Liver (tissue), 8 donors: ENCODE measurements at regions not wholly inside any gene's neighbourhood (a gene's known extent, or its start where the extent isn't known, plus 50 kb on each side); places are given as distances from the start of the nearest gene placed in this dataset.

Source experiments
- DNase-seq: peaks from one replicate; pipeline ENCODE4 v3.0.0-alpha.2; 2017; ENCODE audit warnings: low spot score
- H3K27ac ChIP-seq, 2 donors: one replicate each; pipeline ENCODE4 v1.7.0; 2013; ENCODE audit warnings: inconsistent platforms in 2 of 2, low read length in 2 of 2, control low read depth in 1 of 2, low read depth in 1 of 2, mild to moderate bottlenecking in 1 of 2
- H3K27me3 ChIP-seq, 4 donors: one replicate each; pipeline versions ENCODE4 v1.6.1 to v1.7.0; 2013; ENCODE audit warnings: low read length in 3 of 4, inconsistent platforms in 1 of 4, mild to moderate bottlenecking in 1 of 4, moderate library complexity in 1 of 4; ENCODE audit not compliant: control insufficient read depth in 4 of 4, insufficient read depth in 4 of 4
- H3K36me3 ChIP-seq, 4 donors: one replicate each; pipeline versions ENCODE4 v1.6.1 to v1.7.0; 2013; ENCODE audit warnings: low read length in 3 of 4, mild to moderate bottlenecking in 3 of 4, low read depth in 1 of 4, moderate library complexity in 1 of 4; ENCODE audit not compliant: control insufficient read depth in 4 of 4, insufficient read depth in 3 of 4
- H3K4me1 ChIP-seq, 4 donors: one replicate each; pipeline versions ENCODE4 v1.6.1 to v1.7.0; 2013; ENCODE audit warnings: low read length in 3 of 4, mild to moderate bottlenecking in 3 of 4, moderate library complexity in 1 of 4; ENCODE audit not compliant: control insufficient read depth in 4 of 4, insufficient read depth in 4 of 4
- H3K4me3 ChIP-seq, 3 donors: one replicate each; pipeline versions ENCODE4 v1.6.1 to v1.7.0; 2013; ENCODE audit warnings: low read length in 3 of 3, control low read depth in 1 of 3, low read depth in 1 of 3, mild to moderate bottlenecking in 1 of 3
- H3K9ac ChIP-seq, 2 donors: one replicate each; pipeline ENCODE4 v1.7.0; 2013; ENCODE audit warnings: low read length in 2 of 2, mild to moderate bottlenecking in 2 of 2, moderate library complexity in 2 of 2, control low read depth in 1 of 2, low read depth in 1 of 2
- H3K9me3 ChIP-seq, 4 donors: one replicate each; pipeline versions ENCODE4 v1.6.1 to v1.7.0; 2013; ENCODE audit warnings: low read length in 3 of 4; ENCODE audit not compliant: control insufficient read depth in 4 of 4
- EGR1 ChIP-seq, 2 donors: IDR thresholded peaks; 2 replicates each; pipeline ENCODE4 v1.6.1; 2016 to 2018; ENCODE audit warnings: antibody characterized with exemption in 2 of 2, low read depth in 2 of 2
- FOXA1 ChIP-seq: IDR thresholded peaks from 2 replicates; pipeline ENCODE4 v1.6.1; 2016; ENCODE audit warnings: antibody characterized with exemption
- FOXA2 ChIP-seq: IDR thresholded peaks from 2 replicates; pipeline ENCODE4 v1.6.1; 2016; ENCODE audit warnings: antibody characterized with exemption
- GABPA ChIP-seq, 2 donors: IDR thresholded peaks in 1 of 2; conservative IDR thresholded peaks in 1 of 2; 2 replicates each; pipeline ENCODE4 v1.6.1; 2016; ENCODE audit warnings: antibody characterized with exemption in 2 of 2, mild to moderate bottlenecking in 1 of 2, moderate library complexity in 1 of 2
- HNF4A ChIP-seq, 2 donors: conservative IDR thresholded peaks; 2 replicates each; pipeline ENCODE4 v1.6.1; 2016; ENCODE audit warnings: antibody characterized with exemption in 2 of 2, mild to moderate bottlenecking in 2 of 2
- HNF4G ChIP-seq: IDR thresholded peaks from 2 replicates; pipeline ENCODE4 v1.6.1; 2016; ENCODE audit warnings: antibody characterized with exemption
- JUND ChIP-seq, 2 donors: IDR thresholded peaks; 2 replicates each; pipeline ENCODE4 v1.6.1; 2016; ENCODE audit warnings: antibody characterized with exemption in 2 of 2
- NR2F2 ChIP-seq: IDR thresholded peaks from 2 replicates; pipeline ENCODE4 v1.6.1; 2016; ENCODE audit warnings: antibody characterized with exemption
- RAD21 ChIP-seq, 2 donors: IDR thresholded peaks; 2 replicates each; pipeline ENCODE4 v1.6.1; 2016; ENCODE audit warnings: antibody characterized with exemption in 2 of 2, mild to moderate bottlenecking in 2 of 2
- RXRA ChIP-seq, 2 donors: IDR thresholded peaks; 2 replicates each; pipeline ENCODE4 v1.6.1; 2017 to 2018; ENCODE audit warnings: antibody characterized with exemption in 2 of 2, mild to moderate bottlenecking in 1 of 2
- SP1 ChIP-seq: IDR thresholded peaks from 2 replicates; pipeline ENCODE4 v1.6.1; 2018; ENCODE audit warnings: antibody characterized with exemption, mild to moderate bottlenecking
- TAF1 ChIP-seq: conservative IDR thresholded peaks from 2 replicates; pipeline ENCODE4 v1.6.1; 2016; ENCODE audit warnings: antibody characterized with exemption, mild to moderate bottlenecking
- YY1 ChIP-seq: IDR thresholded peaks from 2 replicates; pipeline ENCODE4 v1.6.1; 2016; ENCODE audit warnings: antibody characterized with exemption, mild to moderate bottlenecking
- WGBS: extraction: QIAGEN DNeasy Blood & Tissue Kit; methylation state at CpG from one replicate; pipeline ENCODE4 v1.1.7; 2013; 5-methylcytosine and 5-hydroxymethylcytosine counted together
- TF ChIP-seq, protein P1 (sequence below): IDR thresholded peaks from 2 replicates; pipeline ENCODE4 v1.6.1; 2016; ENCODE audit warnings: antibody characterized with exemption
- TF ChIP-seq, protein P2 (sequence below): IDR thresholded peaks from 2 replicates; pipeline ENCODE4 v1.6.1; 2016; ENCODE audit warnings: antibody characterized with exemption
- TF ChIP-seq, protein P3 (sequence below): IDR thresholded peaks from 2 replicates; pipeline ENCODE4 v1.6.1; 2016; ENCODE audit warnings: antibody characterized with exemption
- TF ChIP-seq, protein P4 (sequence below): fragments of 150-350 bp; IDR thresholded peaks from 2 replicates; pipeline ENCODE4 v1.5.1; 2017; ENCODE audit warnings: improper control_type of control experiment, low read depth, low read length; ENCODE audit not compliant: missing input control
- TF ChIP-seq, protein P5 (sequence below): IDR thresholded peaks from 2 replicates; pipeline ENCODE4 v1.6.1; 2016; ENCODE audit warnings: antibody characterized with exemption, mild to moderate bottlenecking
- donor health status: healthy.
- donor health status: healthy.
- donor health status: healthy.
- donor health status: healthy.
- donor health status: healthy.

DNA sequence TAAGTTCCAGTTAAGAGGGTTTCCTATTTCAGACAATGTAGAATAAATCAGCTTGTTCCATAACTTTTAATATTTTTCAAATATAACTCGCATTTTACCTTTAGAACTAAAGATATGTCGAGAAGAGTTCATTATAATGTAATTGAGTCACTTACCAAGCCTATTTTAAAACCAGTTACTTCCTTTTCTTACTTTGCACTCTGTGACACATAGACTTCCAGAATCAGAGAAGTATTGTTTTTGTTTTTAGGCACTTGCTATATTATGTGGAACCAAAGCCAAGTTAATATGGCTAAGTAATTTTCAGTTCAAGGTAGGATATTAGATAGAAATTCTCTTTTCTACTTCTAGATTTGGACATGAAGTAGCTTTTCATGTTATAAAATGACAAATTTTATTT, 182.7 kb upstream of the PRPS1L1 start:
- 84% methylated on average over 2 of the region's 2 CpGs for WGBS
- Histone ChIP-seq H3K9me3 (no peaks in the 10 kb centered on the region), H3K4me3 (no peak overlapping the region), H3K27ac (no peak overlapping the region), H3K9ac (no peak overlapping the region), H3K36me3 (no peaks in the 10 kb centered on the region), H3K27me3 (no peaks in the 10 kb centered on the region), H3K4me1 (peaks cover 0 to 2% (median under 1%) of the 10 kb centered on the region in 4 donors)
- DNase-seq = no peak
- TF ChIP-seq FOXA2 = no peak
- TF ChIP-seq, protein P1, sequence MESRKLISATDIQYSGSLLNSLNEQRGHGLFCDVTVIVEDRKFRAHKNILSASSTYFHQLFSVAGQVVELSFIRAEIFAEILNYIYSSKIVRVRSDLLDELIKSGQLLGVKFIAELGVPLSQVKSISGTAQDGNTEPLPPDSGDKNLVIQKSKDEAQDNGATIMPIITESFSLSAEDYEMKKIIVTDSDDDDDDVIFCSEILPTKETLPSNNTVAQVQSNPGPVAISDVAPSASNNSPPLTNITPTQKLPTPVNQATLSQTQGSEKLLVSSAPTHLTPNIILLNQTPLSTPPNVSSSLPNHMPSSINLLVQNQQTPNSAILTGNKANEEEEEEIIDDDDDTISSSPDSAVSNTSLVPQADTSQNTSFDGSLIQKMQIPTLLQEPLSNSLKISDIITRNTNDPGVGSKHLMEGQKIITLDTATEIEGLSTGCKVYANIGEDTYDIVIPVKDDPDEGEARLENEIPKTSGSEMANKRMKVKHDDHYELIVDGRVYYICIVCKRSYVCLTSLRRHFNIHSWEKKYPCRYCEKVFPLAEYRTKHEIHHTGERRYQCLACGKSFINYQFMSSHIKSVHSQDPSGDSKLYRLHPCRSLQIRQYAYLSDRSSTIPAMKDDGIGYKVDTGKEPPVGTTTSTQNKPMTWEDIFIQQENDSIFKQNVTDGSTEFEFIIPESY = no peak
- TF ChIP-seq HNF4A (conservative IDR thresholded peaks at IDR 0.05) = no peak
- TF ChIP-seq FOXA1 = no peak
- TF ChIP-seq, protein P2, sequence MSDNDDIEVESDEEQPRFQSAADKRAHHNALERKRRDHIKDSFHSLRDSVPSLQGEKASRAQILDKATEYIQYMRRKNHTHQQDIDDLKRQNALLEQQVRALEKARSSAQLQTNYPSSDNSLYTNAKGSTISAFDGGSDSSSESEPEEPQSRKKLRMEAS = no peak
- TF ChIP-seq RAD21 (IDR thresholded peaks at IDR 0.05) = no peak
- TF ChIP-seq SP1 = no peak
- TF ChIP-seq, protein P3, sequence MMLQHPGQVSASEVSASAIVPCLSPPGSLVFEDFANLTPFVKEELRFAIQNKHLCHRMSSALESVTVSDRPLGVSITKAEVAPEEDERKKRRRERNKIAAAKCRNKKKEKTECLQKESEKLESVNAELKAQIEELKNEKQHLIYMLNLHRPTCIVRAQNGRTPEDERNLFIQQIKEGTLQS = no peak
- TF ChIP-seq JUND (IDR thresholded peaks at IDR 0.05) = no peak
- TF ChIP-seq, protein P4, sequence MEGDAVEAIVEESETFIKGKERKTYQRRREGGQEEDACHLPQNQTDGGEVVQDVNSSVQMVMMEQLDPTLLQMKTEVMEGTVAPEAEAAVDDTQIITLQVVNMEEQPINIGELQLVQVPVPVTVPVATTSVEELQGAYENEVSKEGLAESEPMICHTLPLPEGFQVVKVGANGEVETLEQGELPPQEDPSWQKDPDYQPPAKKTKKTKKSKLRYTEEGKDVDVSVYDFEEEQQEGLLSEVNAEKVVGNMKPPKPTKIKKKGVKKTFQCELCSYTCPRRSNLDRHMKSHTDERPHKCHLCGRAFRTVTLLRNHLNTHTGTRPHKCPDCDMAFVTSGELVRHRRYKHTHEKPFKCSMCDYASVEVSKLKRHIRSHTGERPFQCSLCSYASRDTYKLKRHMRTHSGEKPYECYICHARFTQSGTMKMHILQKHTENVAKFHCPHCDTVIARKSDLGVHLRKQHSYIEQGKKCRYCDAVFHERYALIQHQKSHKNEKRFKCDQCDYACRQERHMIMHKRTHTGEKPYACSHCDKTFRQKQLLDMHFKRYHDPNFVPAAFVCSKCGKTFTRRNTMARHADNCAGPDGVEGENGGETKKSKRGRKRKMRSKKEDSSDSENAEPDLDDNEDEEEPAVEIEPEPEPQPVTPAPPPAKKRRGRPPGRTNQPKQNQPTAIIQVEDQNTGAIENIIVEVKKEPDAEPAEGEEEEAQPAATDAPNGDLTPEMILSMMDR = no peak
- TF ChIP-seq YY1 = no peak
- TF ChIP-seq TAF1 = no peak
- TF ChIP-seq, protein P5, sequence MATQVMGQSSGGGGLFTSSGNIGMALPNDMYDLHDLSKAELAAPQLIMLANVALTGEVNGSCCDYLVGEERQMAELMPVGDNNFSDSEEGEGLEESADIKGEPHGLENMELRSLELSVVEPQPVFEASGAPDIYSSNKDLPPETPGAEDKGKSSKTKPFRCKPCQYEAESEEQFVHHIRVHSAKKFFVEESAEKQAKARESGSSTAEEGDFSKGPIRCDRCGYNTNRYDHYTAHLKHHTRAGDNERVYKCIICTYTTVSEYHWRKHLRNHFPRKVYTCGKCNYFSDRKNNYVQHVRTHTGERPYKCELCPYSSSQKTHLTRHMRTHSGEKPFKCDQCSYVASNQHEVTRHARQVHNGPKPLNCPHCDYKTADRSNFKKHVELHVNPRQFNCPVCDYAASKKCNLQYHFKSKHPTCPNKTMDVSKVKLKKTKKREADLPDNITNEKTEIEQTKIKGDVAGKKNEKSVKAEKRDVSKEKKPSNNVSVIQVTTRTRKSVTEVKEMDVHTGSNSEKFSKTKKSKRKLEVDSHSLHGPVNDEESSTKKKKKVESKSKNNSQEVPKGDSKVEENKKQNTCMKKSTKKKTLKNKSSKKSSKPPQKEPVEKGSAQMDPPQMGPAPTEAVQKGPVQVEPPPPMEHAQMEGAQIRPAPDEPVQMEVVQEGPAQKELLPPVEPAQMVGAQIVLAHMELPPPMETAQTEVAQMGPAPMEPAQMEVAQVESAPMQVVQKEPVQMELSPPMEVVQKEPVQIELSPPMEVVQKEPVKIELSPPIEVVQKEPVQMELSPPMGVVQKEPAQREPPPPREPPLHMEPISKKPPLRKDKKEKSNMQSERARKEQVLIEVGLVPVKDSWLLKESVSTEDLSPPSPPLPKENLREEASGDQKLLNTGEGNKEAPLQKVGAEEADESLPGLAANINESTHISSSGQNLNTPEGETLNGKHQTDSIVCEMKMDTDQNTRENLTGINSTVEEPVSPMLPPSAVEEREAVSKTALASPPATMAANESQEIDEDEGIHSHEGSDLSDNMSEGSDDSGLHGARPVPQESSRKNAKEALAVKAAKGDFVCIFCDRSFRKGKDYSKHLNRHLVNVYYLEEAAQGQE = no peak
- no peak for TF ChIP-seq EGR1 (IDR thresholded peaks at IDR 0.05; ENCODE audit: low read depth in 2 of 2)
- TF ChIP-seq NR2F2 = no peak
- no peak for TF ChIP-seq HNF4G
- TF ChIP-seq GABPA (IDR thresholded peaks at IDR 0.05 in 1 of 2, conservative IDR thresholded peaks at IDR 0.05 in 1 of 2) = no peak
- TF ChIP-seq RXRA (IDR thresholded peaks at IDR 0.05) = no peak
